ENCODE measurements at regions not wholly inside any gene's neighbourhood (a gene's known extent, or its start where the extent isn't known, plus 50 kb on each side); places are given as distances from the start of the nearest gene placed in this dataset.

- TF ChIP-seq, protein P1, sequence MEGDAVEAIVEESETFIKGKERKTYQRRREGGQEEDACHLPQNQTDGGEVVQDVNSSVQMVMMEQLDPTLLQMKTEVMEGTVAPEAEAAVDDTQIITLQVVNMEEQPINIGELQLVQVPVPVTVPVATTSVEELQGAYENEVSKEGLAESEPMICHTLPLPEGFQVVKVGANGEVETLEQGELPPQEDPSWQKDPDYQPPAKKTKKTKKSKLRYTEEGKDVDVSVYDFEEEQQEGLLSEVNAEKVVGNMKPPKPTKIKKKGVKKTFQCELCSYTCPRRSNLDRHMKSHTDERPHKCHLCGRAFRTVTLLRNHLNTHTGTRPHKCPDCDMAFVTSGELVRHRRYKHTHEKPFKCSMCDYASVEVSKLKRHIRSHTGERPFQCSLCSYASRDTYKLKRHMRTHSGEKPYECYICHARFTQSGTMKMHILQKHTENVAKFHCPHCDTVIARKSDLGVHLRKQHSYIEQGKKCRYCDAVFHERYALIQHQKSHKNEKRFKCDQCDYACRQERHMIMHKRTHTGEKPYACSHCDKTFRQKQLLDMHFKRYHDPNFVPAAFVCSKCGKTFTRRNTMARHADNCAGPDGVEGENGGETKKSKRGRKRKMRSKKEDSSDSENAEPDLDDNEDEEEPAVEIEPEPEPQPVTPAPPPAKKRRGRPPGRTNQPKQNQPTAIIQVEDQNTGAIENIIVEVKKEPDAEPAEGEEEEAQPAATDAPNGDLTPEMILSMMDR (IDR thresholded peaks at IDR 0.05; ENCODE audit: unreplicated experiment), result no peak
- Mint-ChIP-seq H3K9me3 (ENCODE audit: unreplicated experiment) (no peaks in the 10 kb centered on the region), H3K27me3 (ENCODE audit: unreplicated experiment) (no peaks in the 10 kb centered on the region), H3K27ac (ENCODE audit: unreplicated experiment) (no peak overlapping the region), H3K4me3 (ENCODE audit: unreplicated experiment) (no peak overlapping the region), H3K36me3 (ENCODE audit: low read depth, unreplicated experiment) (no peaks in the 10 kb centered on the region), H3K4me1 (ENCODE audit: unreplicated experiment) (peaks cover 7% of the 10 kb centered on the region)
- DNase-seq (ENCODE audit: low spot score), result no peak
These were observed 89.1 kb upstream of the AGR3 start for GRCh38 chr7:16970732-16971482.

- no peak for DNase-seq (ENCODE audit: low spot score)
- H3K4me3 Mint-ChIP-seq (ENCODE audit: unreplicated experiment), result no peak overlapping the region
- H3K27me3 Mint-ChIP-seq (ENCODE audit: unreplicated experiment), result no peaks in the 10 kb centered on the region
- H3K4me1 Mint-ChIP-seq (ENCODE audit: unreplicated experiment), result peaks cover 11% of the 10 kb centered on the region
- H3K9me3 Mint-ChIP-seq (ENCODE audit: unreplicated experiment), result no peaks in the 10 kb centered on the region
- TF ChIP-seq, protein P1 (IDR thresholded peaks at IDR 0.05; ENCODE audit: unreplicated experiment), result no peak
- no peaks in the 10 kb centered on the region for H3K36me3 Mint-ChIP-seq (ENCODE audit: low read depth, unreplicated experiment)
- H3K27ac Mint-ChIP-seq (ENCODE audit: unreplicated experiment), result no peak overlapping the region
These were observed 93.9 kb upstream of the AGR3 start for GRCh38 chr7:16975712-16976111.

GRCh38 chr7:16978358-16979244 is 96.8 kb upstream of the AGR3 start:
- Mint-ChIP-seq H3K27ac (ENCODE audit: unreplicated experiment) (no peak overlapping the region), H3K9me3 (ENCODE audit: unreplicated experiment) (no peaks in the 10 kb centered on the region), H3K27me3 (ENCODE audit: unreplicated experiment) (no peaks in the 10 kb centered on the region), H3K4me1 (ENCODE audit: unreplicated experiment) (peaks cover 11% of the 10 kb centered on the region), H3K4me3 (ENCODE audit: unreplicated experiment) (no peak overlapping the region), H3K36me3 (ENCODE audit: low read depth, unreplicated experiment) (no peaks in the 10 kb centered on the region)
- TF ChIP-seq, protein P1 (IDR thresholded peaks at IDR 0.05; ENCODE audit: unreplicated experiment), result no peak
- DNase-seq (ENCODE audit: low spot score), result no peak

- DNase-seq (ENCODE audit: low spot score), result no peak
- no peak overlapping the region for H3K4me3 Mint-ChIP-seq (ENCODE audit: unreplicated experiment)
- H3K27ac Mint-ChIP-seq (ENCODE audit: unreplicated experiment), result no peak overlapping the region
- H3K27me3 Mint-ChIP-seq (ENCODE audit: unreplicated experiment), result no peaks in the 10 kb centered on the region
- H3K4me1 Mint-ChIP-seq (ENCODE audit: unreplicated experiment), result peaks cover 11% of the 10 kb centered on the region
- TF ChIP-seq, protein P1 (IDR thresholded peaks at IDR 0.05; ENCODE audit: unreplicated experiment), result no peak
- H3K9me3 Mint-ChIP-seq (ENCODE audit: unreplicated experiment), result no peaks in the 10 kb centered on the region
- no peaks in the 10 kb centered on the region for H3K36me3 Mint-ChIP-seq (ENCODE audit: low read depth, unreplicated experiment)
These were observed 98.8 kb upstream of the AGR3 start for GRCh38 chr7:16980539-16980938.
